Smooth muscle cell (in vitro differentiated cells): ENCODE measurements at regions not wholly inside any gene's neighbourhood (a gene's known extent, or its start where the extent isn't known, plus 50 kb on each side); places are given as distances from the start of the nearest gene placed in this dataset.

ENCODE experiments used
- DNase-seq: peaks from one replicate; lab custom pipeline; 2025; ENCODE audit not compliant: unreplicated experiment; lab: John Stamatoyannopoulos, UW
- H2AFZ ChIP-seq: fragments of 200-600 bp; sonication (generic); 2 replicates; pipeline ENCODE4 v1.6.0; 2016; ENCODE audit warnings: antibody characterized with exemption, low read depth, mild to moderate bottlenecking
- H3F3A ChIP-seq: fragments of 200-600 bp; sonication (generic); 2 replicates; pipeline ENCODE4 v1.6.0; 2017; ENCODE audit warnings: antibody characterized with exemption, low read depth
- H3K27ac ChIP-seq: fragments of 200-600 bp; sonication (generic); 2 replicates; pipeline ENCODE4 v1.5.1; 2016; ENCODE audit warnings: low read depth, mild to moderate bottlenecking
- H3K27me3 ChIP-seq: fragments of 200-600 bp; sonication (generic); 2 replicates; pipeline ENCODE4 v1.6.1; 2016; ENCODE audit warnings: low read depth, mild to moderate bottlenecking
- H3K36me3 ChIP-seq: fragments of 200-600 bp; sonication (generic); 2 replicates; pipeline ENCODE4 v1.5.1; 2016; ENCODE audit warnings: low read depth
- H3K4me1 ChIP-seq: fragments of 200-600 bp; sonication (generic); 2 replicates; pipeline ENCODE4 v1.5.1; 2016; ENCODE audit warnings: low read depth
- H3K4me2 ChIP-seq: fragments of 200-600 bp; sonication (generic); 2 replicates; pipeline ENCODE4 v1.6.0; 2016; ENCODE audit warnings: mild to moderate bottlenecking
- H3K4me3 ChIP-seq: fragments of 200-600 bp; sonication (generic); 2 replicates; pipeline ENCODE4 v1.5.1; 2016; ENCODE audit warnings: mild to moderate bottlenecking
- H3K79me2 ChIP-seq: fragments of 200-600 bp; sonication (generic); 2 replicates; pipeline ENCODE4 v1.6.0; 2016; ENCODE audit warnings: low read depth, mild to moderate bottlenecking
- H3K9ac ChIP-seq: fragments of 200-600 bp; sonication (generic); 2 replicates; pipeline ENCODE4 v1.6.0; 2016; ENCODE audit warnings: low read depth
- H3K9me3 ChIP-seq: fragments of 200-600 bp; sonication (generic); replicated peaks from 2 replicates; pipeline ENCODE4 v1.5.1; 2016; ENCODE audit warnings: low read depth
- H4K20me1 ChIP-seq: fragments of 200-600 bp; sonication (generic); 2 replicates; pipeline ENCODE4 v1.6.0; 2016; ENCODE audit warnings: low read depth
- WGBS: methylation state at CpG from one replicate; pipeline ENCODE4 v1.1.7; 2016; ENCODE audit warnings: low lambda C conversion rate; 5-methylcytosine and 5-hydroxymethylcytosine counted together
- TF ChIP-seq, protein P1 (sequence below): fragments of 200-600 bp; sonication (generic); IDR thresholded peaks from 2 replicates; pipeline ENCODE4 v1.5.1; 2017; ENCODE audit warnings: borderline replicate concordance, mild to moderate bottlenecking, antibody characterized with exemption; ENCODE audit not compliant: insufficient read depth, poor library complexity, severe bottlenecking

DNA sequence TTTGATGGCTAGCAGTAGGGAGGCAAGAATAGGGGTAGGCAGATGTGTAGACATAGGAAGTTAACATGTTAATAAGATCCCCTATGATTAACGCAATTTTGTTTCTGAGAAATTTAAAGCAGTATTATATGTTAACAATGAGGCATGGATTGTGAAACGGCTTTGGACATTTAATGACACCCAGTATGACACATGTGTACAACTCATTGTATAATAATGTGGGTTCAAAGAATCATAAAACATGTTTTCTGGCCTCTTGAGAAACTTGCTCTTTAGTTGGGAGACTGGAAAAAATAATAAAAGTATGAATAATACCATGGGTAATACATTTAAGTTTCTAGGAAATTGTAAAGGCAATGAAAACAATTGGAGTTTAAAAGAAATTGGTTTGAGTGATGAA is 332.1 kb upstream of the CDH20 start:
- Histone ChIP-seq H4K20me1 (no peaks in the 10 kb centered on the region), H3K36me3 (no peaks in the 10 kb centered on the region), H3K27me3 (no peaks in the 10 kb centered on the region), H2AFZ (no peak overlapping the region), H3K4me3 (no peak overlapping the region), H3K9ac (no peak overlapping the region), H3K27ac (no peak overlapping the region), H3K79me2 (no peaks in the 10 kb centered on the region), H3K4me2 (no peak overlapping the region), H3K4me1 (no peaks in the 10 kb centered on the region), H3F3A (no peaks in the 10 kb centered on the region), H3K9me3 (no peaks in the 10 kb centered on the region)
- 90% methylated on average over 2 of the region's 2 CpGs for WGBS
- no peak for DNase-seq
- TF ChIP-seq, protein P1, sequence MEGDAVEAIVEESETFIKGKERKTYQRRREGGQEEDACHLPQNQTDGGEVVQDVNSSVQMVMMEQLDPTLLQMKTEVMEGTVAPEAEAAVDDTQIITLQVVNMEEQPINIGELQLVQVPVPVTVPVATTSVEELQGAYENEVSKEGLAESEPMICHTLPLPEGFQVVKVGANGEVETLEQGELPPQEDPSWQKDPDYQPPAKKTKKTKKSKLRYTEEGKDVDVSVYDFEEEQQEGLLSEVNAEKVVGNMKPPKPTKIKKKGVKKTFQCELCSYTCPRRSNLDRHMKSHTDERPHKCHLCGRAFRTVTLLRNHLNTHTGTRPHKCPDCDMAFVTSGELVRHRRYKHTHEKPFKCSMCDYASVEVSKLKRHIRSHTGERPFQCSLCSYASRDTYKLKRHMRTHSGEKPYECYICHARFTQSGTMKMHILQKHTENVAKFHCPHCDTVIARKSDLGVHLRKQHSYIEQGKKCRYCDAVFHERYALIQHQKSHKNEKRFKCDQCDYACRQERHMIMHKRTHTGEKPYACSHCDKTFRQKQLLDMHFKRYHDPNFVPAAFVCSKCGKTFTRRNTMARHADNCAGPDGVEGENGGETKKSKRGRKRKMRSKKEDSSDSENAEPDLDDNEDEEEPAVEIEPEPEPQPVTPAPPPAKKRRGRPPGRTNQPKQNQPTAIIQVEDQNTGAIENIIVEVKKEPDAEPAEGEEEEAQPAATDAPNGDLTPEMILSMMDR: no peak

DNA sequence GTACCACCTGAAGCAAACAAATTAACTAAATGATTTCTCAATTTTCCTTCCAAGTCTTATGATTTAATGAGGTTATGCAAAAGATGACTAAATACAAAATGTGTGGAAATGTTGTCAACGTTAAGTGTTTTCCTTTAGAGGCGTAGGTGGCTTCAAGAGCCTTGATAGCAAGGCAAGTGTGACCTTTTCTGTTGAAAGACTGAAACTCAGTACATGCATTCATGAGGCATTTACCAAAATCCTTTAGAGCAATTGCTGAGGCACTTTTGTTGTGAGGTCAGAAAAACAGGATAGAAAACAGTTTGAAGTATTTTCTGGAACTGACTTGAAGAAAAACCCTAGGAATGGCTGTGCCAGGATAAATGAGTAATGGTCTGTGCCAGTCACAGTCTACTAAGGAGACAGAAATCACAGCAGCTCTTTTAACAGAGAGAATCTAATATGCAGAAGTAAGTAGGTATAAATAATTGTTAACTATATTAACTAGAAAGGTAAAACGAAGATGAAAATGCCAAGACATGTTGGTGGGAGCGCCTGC is 326.5 kb upstream of the CDH20 start:
- no peaks in the 10 kb centered on the region for H3K9me3 ChIP-seq
- H3K27ac ChIP-seq: no peak overlapping the region
- DNase-seq: no peak
- H3K9ac ChIP-seq: no peak overlapping the region
- H3K36me3 ChIP-seq: no peaks in the 10 kb centered on the region
- H3K27me3 ChIP-seq: no peaks in the 10 kb centered on the region
- H4K20me1 ChIP-seq: no peaks in the 10 kb centered on the region
- H3F3A ChIP-seq: no peaks in the 10 kb centered on the region
- no peak overlapping the region for H3K4me2 ChIP-seq
- no peaks in the 10 kb centered on the region for H3K79me2 ChIP-seq
- no peak overlapping the region for H2AFZ ChIP-seq
- 92% methylated on average over 4 of the region's 4 CpGs for WGBS
- TF ChIP-seq, protein P1: no peak
- no peak overlapping the region for H3K4me3 ChIP-seq
- H3K4me1 ChIP-seq: no peaks in the 10 kb centered on the region

DNA sequence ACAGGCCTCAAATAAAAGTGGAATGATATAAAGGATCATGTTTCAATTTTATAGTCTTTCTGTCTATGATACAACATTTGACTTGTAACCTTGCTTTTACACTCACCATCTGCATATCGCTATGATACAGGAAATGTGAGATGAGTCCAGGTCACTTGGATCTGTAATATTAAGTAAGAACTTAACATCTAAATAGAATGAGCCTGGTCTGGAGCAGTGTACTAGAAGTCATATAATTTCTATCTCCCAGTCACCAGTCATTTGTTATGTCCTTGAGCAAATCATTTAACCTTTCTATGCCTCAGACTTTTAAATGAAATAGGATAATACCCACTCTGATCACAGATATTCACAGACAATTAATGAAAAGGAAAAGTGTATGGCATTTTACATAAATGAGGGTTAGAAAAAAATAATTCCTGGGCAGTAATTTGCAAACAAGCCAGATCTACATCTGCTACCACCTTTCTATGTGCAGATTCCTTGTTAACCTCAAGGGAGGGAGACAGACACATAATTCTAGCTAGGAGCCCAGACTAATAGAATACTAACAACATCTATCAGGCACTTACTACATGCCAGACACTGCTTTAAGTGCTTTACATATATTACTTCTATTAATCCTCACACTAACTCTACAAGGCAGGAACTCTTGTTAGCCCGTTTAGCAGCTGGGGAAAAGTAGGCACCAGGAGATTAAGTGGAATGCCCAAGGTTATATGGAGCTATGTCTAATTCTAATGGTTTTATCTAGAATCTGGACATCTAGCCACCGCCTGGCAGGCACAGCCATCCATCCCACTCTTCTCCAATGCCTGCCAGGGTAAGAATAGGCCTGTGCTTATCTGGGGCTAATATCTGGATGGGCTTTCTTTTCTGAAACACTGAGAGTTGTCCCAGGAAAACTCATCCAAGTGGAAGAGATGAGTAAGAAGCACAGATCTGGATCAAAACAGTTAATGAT is 313.6 kb upstream of the CDH20 start:
- no peak for DNase-seq
- no peaks in the 10 kb centered on the region for H3K4me1 ChIP-seq
- no peak overlapping the region for H2AFZ ChIP-seq
- H3K27ac ChIP-seq: no peak overlapping the region
- H3K9ac ChIP-seq: no peak overlapping the region
- H4K20me1 ChIP-seq: no peaks in the 10 kb centered on the region
- no peaks in the 10 kb centered on the region for H3K9me3 ChIP-seq
- TF ChIP-seq, protein P1: no peak
- no peaks in the 10 kb centered on the region for H3F3A ChIP-seq
- H3K79me2 ChIP-seq: no peaks in the 10 kb centered on the region
- H3K4me3 ChIP-seq: no peak overlapping the region
- no peak overlapping the region for H3K4me2 ChIP-seq
- H3K27me3 ChIP-seq: no peaks in the 10 kb centered on the region
- 74% methylated on average over 3 of the region's 3 CpGs for WGBS
- H3K36me3 ChIP-seq: no peaks in the 10 kb centered on the region
